ENCODE measurements at regions not wholly inside any gene's neighbourhood (a gene's known extent, or its start where the extent isn't known, plus 50 kb on each side); places are given as distances from the start of the nearest gene placed in this dataset.

GRCh38 chr12:25347716-25348592 is 97.2 kb upstream of the KRAS start:
- TF ChIP-seq, protein P1, sequence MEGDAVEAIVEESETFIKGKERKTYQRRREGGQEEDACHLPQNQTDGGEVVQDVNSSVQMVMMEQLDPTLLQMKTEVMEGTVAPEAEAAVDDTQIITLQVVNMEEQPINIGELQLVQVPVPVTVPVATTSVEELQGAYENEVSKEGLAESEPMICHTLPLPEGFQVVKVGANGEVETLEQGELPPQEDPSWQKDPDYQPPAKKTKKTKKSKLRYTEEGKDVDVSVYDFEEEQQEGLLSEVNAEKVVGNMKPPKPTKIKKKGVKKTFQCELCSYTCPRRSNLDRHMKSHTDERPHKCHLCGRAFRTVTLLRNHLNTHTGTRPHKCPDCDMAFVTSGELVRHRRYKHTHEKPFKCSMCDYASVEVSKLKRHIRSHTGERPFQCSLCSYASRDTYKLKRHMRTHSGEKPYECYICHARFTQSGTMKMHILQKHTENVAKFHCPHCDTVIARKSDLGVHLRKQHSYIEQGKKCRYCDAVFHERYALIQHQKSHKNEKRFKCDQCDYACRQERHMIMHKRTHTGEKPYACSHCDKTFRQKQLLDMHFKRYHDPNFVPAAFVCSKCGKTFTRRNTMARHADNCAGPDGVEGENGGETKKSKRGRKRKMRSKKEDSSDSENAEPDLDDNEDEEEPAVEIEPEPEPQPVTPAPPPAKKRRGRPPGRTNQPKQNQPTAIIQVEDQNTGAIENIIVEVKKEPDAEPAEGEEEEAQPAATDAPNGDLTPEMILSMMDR (IDR thresholded peaks at IDR 0.05; ENCODE audit: insufficient read depth, low read depth, low read length): no peak
- TF ChIP-seq EZH2 (IDR thresholded peaks at IDR 0.05; ENCODE audit: insufficient read depth, low read length): no peak
